G401.6 (cell line): ENCODE measurements at regions not wholly inside any gene's neighbourhood (a gene's known extent, or its start where the extent isn't known, plus 50 kb on each side); places are given as distances from the start of the nearest gene placed in this dataset.
"Not testable (repeated sequence)": the region's sequence is repeated elsewhere in the genome, so short reads cannot be mapped to it uniquely, and the experiment has no call there.

ENCODE experiments used
- FAIRE-seq: peaks from 2 replicates; lab custom pipeline; 2012; peaks lifted over from hg19 to GRCh38; lab: Jason Lieb, UNC

GRCh38 chr5:109630093-109630492, 59.6 kb upstream of the MAN2A1 start:
- no peak for FAIRE-seq

GRCh38 chr5:109628591-109628990, 61.1 kb upstream of the MAN2A1 start:
- FAIRE-seq = no peak

GRCh38 chr5:109621266-109621665, 68.5 kb upstream of the MAN2A1 start:
- FAIRE-seq = not testable (repeated sequence)

GRCh38 chr5:109620651-109621050, 69.1 kb upstream of the MAN2A1 start:
- no peak for FAIRE-seq

GRCh38 chr5:109619606-109620005, 70.1 kb upstream of the MAN2A1 start:
- no peak for FAIRE-seq

- no peak for FAIRE-seq
Observed at GRCh38 chr5:109619021-109619460, 70.7 kb upstream of the MAN2A1 start.

- FAIRE-seq = no peak
Observed at GRCh38 chr5:109614981-109615380, 74.7 kb upstream of the MAN2A1 start.

- no peak for FAIRE-seq
Observed at GRCh38 chr5:109614301-109614700, 75.4 kb upstream of the MAN2A1 start.

- FAIRE-seq = no peak
Observed at GRCh38 chr5:109612278-109612905, 77.3 kb upstream of the MAN2A1 start.

GRCh38 chr5:109611505-109611904, 78.2 kb upstream of the MAN2A1 start:
- FAIRE-seq = no peak

- no peak for FAIRE-seq
Observed at GRCh38 chr5:109611061-109611460, 78.7 kb upstream of the MAN2A1 start.

GRCh38 chr5:109610581-109610980, 79.1 kb upstream of the MAN2A1 start:
- FAIRE-seq = no peak

GRCh38 chr5:109605207-109605730, 84.5 kb upstream of the MAN2A1 start:
- FAIRE-seq = no peak

- FAIRE-seq = no peak
Observed at GRCh38 chr5:109604758-109605157, 85.0 kb upstream of the MAN2A1 start.

GRCh38 chr5:109601736-109602135, 88.0 kb upstream of the MAN2A1 start:
- no peak for FAIRE-seq

- no peak for FAIRE-seq
Observed at GRCh38 chr5:109597893-109598292, 91.8 kb upstream of the MAN2A1 start.

- FAIRE-seq = no peak
Observed at GRCh38 chr5:109594217-109594616, 95.5 kb upstream of the MAN2A1 start.

GRCh38 chr5:109590799-109591198, 98.9 kb upstream of the MAN2A1 start:
- no peak for FAIRE-seq

- FAIRE-seq = no peak
Observed at GRCh38 chr5:109589986-109590385, 99.7 kb upstream of the MAN2A1 start.

GRCh38 chr5:109589239-109589638, 100.5 kb upstream of the MAN2A1 start:
- no peak for FAIRE-seq

- no peak for FAIRE-seq
Observed at GRCh38 chr5:109588281-109589035, 101.3 kb upstream of the MAN2A1 start.

- FAIRE-seq = no peak
Observed at GRCh38 chr5:109584986-109585599, 104.6 kb upstream of the MAN2A1 start.

- FAIRE-seq = no peak
Observed at GRCh38 chr5:109580225-109580624, 109.5 kb upstream of the MAN2A1 start.
